OCI-LY1 (cell line): ENCODE measurements at regions not wholly inside any gene's neighbourhood (a gene's known extent, or its start where the extent isn't known, plus 50 kb on each side); places are given as distances from the start of the nearest gene placed in this dataset.

Experiments
- CTCF ChIP-seq: fragments of 200-600 bp; sonication (generic), shearing (Covaris generic); IDR thresholded peaks from 2 replicates; pipeline ENCODE4 v1.5.1; 2017; ENCODE audit warnings: mild to moderate bottlenecking, antibody characterized with exemption, low read length, moderate library complexity, mixed read lengths
- EZH2 ChIP-seq: fragments of 200-600 bp; sonication (generic), shearing (Covaris generic); IDR thresholded peaks from 2 replicates; pipeline ENCODE4 v1.8.0; 2017; ENCODE audit warnings: borderline replicate concordance, mixed run types, mild to moderate bottlenecking, antibody characterized with exemption, low read length, moderate library complexity, mixed read lengths

- TF ChIP-seq CTCF (no peak), EZH2 (no peak)
Observed at GRCh38 chr6:72461144-72461543, 160.7 kb upstream of the KCNQ5 start.
